PFSK-1 (cell line): ENCODE measurements at regions not wholly inside any gene's neighbourhood (a gene's known extent, or its start where the extent isn't known, plus 50 kb on each side); places are given as distances from the start of the nearest gene placed in this dataset.

Experiments used
- TAF1 ChIP-seq: IDR thresholded peaks from 2 replicates; pipeline ENCODE4 v1.6.1; 2012; ENCODE audit warnings: low read length, control low read depth, borderline replicate concordance; ENCODE audit not compliant: insufficient read depth
- TF ChIP-seq, protein P1 (sequence below), 2 experiments: IDR thresholded peaks; 2 replicates each; pipeline versions ENCODE4 v1.6.1 to v1.8.0; 2011 to 2012; ENCODE audit warnings: low read depth in 2 of 2, low read length in 2 of 2, control low read depth in 1 of 2, inconsistent platforms in 1 of 2, mild to moderate bottlenecking in 1 of 2, moderate library complexity in 1 of 2; ENCODE audit not compliant: insufficient read depth in 1 of 2

DNA sequence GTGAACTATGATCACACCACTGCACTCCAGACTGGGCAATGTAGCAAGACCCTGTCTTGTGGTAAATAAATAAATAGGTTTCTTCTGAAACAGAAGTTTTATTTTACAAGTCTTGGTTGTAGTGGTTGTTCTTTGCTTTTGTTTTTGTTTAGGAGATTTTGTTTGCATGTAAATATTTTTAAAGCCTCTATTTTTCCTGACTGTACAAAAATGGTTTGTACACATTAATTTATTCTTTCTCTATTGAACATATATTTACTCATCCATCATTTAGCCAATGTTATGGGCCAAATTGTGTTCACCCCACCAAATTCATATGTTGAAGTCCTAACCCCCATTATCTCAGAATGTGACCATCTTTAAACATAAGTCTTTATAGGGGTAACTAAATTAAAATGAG lies 580.1 kb downstream of the EPHA4 start:
- TF ChIP-seq, protein P1, sequence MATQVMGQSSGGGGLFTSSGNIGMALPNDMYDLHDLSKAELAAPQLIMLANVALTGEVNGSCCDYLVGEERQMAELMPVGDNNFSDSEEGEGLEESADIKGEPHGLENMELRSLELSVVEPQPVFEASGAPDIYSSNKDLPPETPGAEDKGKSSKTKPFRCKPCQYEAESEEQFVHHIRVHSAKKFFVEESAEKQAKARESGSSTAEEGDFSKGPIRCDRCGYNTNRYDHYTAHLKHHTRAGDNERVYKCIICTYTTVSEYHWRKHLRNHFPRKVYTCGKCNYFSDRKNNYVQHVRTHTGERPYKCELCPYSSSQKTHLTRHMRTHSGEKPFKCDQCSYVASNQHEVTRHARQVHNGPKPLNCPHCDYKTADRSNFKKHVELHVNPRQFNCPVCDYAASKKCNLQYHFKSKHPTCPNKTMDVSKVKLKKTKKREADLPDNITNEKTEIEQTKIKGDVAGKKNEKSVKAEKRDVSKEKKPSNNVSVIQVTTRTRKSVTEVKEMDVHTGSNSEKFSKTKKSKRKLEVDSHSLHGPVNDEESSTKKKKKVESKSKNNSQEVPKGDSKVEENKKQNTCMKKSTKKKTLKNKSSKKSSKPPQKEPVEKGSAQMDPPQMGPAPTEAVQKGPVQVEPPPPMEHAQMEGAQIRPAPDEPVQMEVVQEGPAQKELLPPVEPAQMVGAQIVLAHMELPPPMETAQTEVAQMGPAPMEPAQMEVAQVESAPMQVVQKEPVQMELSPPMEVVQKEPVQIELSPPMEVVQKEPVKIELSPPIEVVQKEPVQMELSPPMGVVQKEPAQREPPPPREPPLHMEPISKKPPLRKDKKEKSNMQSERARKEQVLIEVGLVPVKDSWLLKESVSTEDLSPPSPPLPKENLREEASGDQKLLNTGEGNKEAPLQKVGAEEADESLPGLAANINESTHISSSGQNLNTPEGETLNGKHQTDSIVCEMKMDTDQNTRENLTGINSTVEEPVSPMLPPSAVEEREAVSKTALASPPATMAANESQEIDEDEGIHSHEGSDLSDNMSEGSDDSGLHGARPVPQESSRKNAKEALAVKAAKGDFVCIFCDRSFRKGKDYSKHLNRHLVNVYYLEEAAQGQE (IDR thresholded peaks at IDR 0.05; ENCODE audit: insufficient read depth in 1 of 2, low read depth in 2 of 2, low read length in 2 of 2) = no peak
- TF ChIP-seq TAF1 = no peak
